RWPE1 (cell line): ENCODE measurements at regions not wholly inside any gene's neighbourhood (a gene's known extent, or its start where the extent isn't known, plus 50 kb on each side); places are given as distances from the start of the nearest gene placed in this dataset.

Source experiments
- CTCF ChIA-PET: fragments of 350-600 bp; sonication (Branson Sonifier 250); formaldehyde crosslinking; extraction: SDS; loops from one replicate; lab custom pipeline; 2021; lab: Yijun Ruan, JAX
- POLR2A ChIA-PET: fragments of 400-600 bp; formaldehyde crosslinking; extraction: SDS; loops from one replicate; lab custom pipeline; 2020; ENCODE audit warnings: antibody characterized with exemption; ENCODE audit not compliant: low non-redundant PET; lab: Yijun Ruan, JAX
- DNase-seq: peaks from one replicate; pipeline ENCODE4 v3.0.0; 2012; ENCODE audit warnings: low spot score
- H3K27ac ChIP-seq: fragments of 450-650 bp; 2 replicates; pipeline ENCODE4 v1.5.1; 2017
- TF ChIP-seq, protein P1 (sequence below): fragments of 450-650 bp; conservative IDR thresholded peaks from 2 replicates; pipeline ENCODE4 v1.5.1; 2017; ENCODE audit warnings: low read depth, mild to moderate bottlenecking

DNA sequence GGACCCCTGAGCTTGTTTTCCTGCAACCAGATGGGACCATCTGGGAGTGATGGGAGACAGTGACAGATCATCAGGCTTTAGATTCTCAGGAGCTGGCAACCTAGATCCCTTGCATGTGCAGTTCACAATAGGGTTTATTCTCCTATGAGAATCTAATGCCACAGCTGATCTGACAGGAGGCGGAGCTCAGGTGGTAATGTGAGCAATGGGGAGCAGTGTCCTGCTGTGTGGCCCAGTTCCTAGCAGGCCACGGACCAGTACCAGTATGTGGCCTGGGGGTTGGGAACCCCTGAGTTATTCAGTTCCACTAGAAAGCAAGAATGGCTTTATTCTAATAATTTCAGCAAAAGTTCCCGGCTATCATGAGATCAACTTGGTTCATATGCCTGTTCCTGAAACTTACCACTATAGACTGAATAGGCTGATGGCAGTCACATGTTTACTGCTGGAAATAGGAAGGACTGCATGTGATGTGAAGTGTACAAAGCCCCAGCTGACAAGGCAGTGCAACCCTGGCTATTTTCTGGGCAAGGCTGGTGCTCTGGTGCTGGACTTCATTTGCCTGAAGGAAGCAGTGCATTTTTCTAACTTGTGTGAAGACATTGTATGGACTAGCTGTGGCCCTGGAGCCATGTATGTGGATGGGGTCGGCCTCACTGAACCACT lies 107.2 kb downstream of the SPRY1 start:
- TF ChIP-seq, protein P1, sequence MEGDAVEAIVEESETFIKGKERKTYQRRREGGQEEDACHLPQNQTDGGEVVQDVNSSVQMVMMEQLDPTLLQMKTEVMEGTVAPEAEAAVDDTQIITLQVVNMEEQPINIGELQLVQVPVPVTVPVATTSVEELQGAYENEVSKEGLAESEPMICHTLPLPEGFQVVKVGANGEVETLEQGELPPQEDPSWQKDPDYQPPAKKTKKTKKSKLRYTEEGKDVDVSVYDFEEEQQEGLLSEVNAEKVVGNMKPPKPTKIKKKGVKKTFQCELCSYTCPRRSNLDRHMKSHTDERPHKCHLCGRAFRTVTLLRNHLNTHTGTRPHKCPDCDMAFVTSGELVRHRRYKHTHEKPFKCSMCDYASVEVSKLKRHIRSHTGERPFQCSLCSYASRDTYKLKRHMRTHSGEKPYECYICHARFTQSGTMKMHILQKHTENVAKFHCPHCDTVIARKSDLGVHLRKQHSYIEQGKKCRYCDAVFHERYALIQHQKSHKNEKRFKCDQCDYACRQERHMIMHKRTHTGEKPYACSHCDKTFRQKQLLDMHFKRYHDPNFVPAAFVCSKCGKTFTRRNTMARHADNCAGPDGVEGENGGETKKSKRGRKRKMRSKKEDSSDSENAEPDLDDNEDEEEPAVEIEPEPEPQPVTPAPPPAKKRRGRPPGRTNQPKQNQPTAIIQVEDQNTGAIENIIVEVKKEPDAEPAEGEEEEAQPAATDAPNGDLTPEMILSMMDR, result no peak
- POLR2A ChIA-PET, result no interaction called here
- CTCF ChIA-PET, result no interaction called here
- no peak overlapping the region for H3K27ac ChIP-seq
- no peak for DNase-seq

DNA sequence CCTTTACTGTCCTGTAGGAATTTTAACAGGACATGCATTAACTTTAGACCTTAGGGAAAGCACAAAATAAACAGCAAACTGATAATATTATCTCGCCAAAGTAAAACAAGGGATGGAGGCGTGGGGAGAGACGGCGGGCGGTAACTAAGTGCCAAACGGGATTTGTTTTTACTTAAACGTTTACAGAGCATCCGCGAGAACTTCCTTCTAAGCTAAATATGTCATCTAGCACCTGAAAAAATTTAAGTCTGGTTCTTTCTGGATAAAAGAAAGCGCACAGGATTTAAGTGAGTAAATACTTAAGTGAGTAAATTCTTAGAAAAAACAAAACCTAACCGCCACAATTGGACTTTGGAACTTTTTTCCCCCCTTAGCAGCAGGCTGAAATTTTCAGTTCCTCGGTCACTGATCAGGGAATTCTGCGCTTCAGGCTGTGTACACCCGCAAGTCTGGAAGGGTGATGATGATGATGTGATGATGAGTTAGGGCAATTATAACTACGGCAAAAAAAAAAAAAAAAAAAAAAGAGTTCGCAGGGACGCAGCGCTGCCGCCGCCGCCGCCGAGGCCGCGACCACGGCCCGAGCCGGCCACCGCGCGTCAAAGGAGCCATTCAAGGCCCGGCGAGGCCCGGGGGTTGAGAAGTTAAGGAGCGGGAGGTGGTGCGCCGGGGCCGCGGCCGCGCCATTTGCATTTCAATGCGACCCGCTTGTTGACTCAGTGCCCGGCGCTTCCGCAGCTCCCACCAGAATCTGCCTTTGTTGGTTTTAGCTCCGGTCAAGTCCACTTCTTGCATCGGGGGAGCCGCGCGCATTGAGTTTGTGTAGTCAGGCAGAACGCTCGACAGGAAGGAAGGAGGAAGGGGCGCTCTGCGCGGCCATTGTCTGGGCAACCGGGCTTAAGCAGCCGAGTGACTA lies 108.8 kb downstream of the SPRY1 start:
- POLR2A ChIA-PET, result no interaction called here
- DNase-seq, result peak; percentile 25
- TF ChIP-seq, protein P1, result no peak
- H3K27ac ChIP-seq, result no peak overlapping the region
- CTCF ChIA-PET, result interaction anchor here (0.6 kb wide), 2 partner anchors 141 to 432 kb away, joined by 3 read pairs; no protein-coding TSS in a partner anchor

DNA sequence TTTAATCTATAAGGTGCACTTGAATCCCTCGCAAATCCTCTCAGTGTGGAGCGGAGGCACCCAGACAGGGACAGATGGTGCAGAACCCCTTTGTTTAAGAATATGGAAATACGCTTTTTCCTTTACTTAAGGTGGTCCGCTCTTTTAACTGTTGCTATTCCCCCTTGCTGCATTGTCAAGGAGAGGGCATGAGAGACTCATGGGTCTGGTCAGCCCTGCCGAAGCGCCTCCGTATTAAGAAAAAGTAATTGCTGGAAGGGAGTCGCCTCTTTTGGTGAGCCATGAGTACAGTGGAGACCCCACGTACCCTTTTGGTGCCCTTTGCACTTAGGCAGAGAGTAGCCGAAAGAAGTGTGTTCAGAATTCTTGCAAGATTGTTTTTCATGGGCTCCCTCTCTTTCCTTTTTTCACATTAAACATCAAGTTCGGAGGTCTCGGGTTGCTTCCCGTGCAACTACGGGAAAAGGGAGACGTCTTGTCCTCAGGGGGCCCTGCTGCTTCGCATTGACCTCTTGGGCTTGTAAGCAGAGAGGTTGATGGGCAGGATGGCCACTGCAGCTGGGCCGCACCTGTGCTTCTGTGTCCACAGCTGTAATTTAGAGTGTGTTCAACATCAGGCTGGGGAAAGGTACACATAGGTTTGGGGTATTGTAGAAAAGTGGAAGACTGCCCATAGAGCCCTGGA lies 109.6 kb downstream of the SPRY1 start:
- ChIA-PET CTCF (interaction anchor here (0.6 kb wide), 1 partner anchor 431 kb away, joined by 3 read pairs; no protein-coding TSS in a partner anchor), POLR2A (no interaction called here)
- DNase-seq, result no peak
- TF ChIP-seq, protein P1, result no peak
- H3K27ac ChIP-seq, result no peak overlapping the region

DNA sequence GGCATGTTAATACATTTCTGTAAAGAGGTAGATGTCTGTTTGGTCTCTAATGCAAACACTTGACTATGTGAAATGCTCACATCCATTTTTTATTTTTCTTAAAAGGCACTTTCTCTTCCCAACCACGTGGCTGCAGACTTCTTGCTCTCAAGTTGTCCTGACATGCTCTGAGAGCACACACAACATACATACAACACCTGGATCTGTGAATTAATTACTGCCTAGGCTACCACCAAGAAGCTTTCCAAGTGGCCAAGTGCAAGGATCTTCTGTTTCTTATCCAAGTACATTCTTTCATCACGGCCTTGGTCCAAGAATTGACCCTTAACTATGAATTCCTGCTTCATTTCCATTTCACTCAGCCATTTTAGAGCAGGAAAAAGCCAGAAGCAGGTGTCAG lies 110.8 kb downstream of the SPRY1 start:
- CTCF ChIA-PET, result interaction anchor here (0.7 kb wide), 1 partner anchor 26 kb away, joined by 3 read pairs; no protein-coding TSS in a partner anchor
- H3K27ac ChIP-seq, result no peak overlapping the region
- TF ChIP-seq, protein P1, result no peak
- DNase-seq, result no peak
- POLR2A ChIA-PET, result no interaction called here

DNA sequence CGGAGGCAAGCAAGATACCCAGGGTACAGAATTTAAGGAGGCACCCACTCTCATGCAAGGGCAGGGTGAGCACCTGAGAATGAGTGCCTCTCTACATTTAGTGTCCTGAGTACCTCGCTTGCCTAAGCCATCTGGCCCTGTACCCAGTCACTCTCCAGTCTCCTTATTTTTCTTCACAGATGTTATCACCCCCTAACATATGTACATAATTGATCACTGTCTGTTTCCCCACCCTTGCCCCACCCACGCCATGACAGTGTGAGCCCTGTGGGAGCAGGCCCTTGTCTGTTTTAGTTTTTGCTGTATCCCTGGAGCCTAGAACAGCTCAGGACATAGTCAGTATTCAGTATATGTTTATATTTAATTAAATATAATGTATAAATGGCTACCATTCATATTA lies 113.6 kb downstream of the SPRY1 start:
- ChIA-PET POLR2A (no interaction called here), CTCF (no interaction called here)
- TF ChIP-seq, protein P1, result no peak
- no peak for DNase-seq
- H3K27ac ChIP-seq, result no peak overlapping the region

DNA sequence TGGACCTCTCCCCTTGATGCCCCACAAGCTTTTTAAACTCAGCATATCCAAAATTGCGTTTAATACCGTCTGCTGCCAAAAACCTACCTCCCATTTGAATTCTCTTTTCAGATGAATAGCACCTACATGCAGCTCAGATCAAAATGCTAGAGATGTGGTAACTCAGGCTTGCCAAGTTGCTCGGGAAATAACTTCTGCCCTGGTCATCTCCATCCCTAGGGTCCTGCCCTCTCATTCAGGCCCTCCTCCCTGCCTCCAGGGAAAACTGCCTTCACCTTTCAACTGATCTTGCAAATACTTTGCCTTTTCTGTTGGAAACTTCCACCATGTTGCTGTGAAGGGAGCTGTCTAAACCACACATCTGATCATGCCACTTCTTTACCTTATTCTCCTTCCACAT lies 114.1 kb downstream of the SPRY1 start:
- CTCF ChIA-PET, result no interaction called here
- TF ChIP-seq, protein P1, result no peak

More for the DNA sequence above, 114.1 kb downstream of the SPRY1 start:
- POLR2A ChIA-PET, result no interaction called here
- no peak overlapping the region for H3K27ac ChIP-seq
- no peak for DNase-seq
